GM12878 (cell line): ENCODE measurements at regions not wholly inside any gene's neighbourhood (a gene's known extent, or its start where the extent isn't known, plus 50 kb on each side); places are given as distances from the start of the nearest gene placed in this dataset.

Experiments
- ATAC-seq: fragments of 200-7000 bp; cut with Tn5 transposase; 3 replicates; pipeline ENCODE4 v1.9.1; 2020; ENCODE audit warnings: mild to moderate bottlenecking, moderate library complexity
- BruUV-seq: library from RNA; stranded (reverse); fragments of 400-500 nt; replicated peaks from 2 replicates; lab custom pipeline; 2021; lab: Mats Ljungman, UMichigan
- CTCF ChIA-PET: fragments of 300-600 bp; sonication (Branson Sonifier 250); formaldehyde crosslinking; extraction: SDS; loops from one replicate; lab custom pipeline; 2021; ENCODE audit warnings: inconsistent platforms; lab: Yijun Ruan, JAX
- POLR2A ChIA-PET: fragments of 350-600 bp; formaldehyde crosslinking; extraction: SDS; loops from one replicate; lab custom pipeline; 2021; ENCODE audit warnings: inconsistent platforms; lab: Charles Lee
- RAD21 ChIA-PET: fragments of 300-600 bp; sonication (Branson Sonifier 250); formaldehyde crosslinking; loops from one replicate; lab custom pipeline; 2023; ENCODE audit warnings: antibody characterized with exemption; ENCODE audit not compliant: unreplicated experiment; lab: Charles Lee
- SMC1A ChIA-PET: fragments of 300-600 bp; sonication (Branson Sonifier 250); formaldehyde crosslinking; loops from one replicate; lab custom pipeline; 2023; ENCODE audit not compliant: unreplicated experiment, uncharacterized antibody; lab: Charles Lee
- DNase-seq: peaks from one replicate; pipeline ENCODE4 v3.0.0-alpha.2; 2011; ENCODE audit warnings: low read depth, low spot score
- FAIRE-seq: peaks from 3 replicates; lab custom pipeline; 2011; peaks lifted over from hg19 to GRCh38; lab: Jason Lieb, UNC
- H2AFZ ChIP-seq: 2 replicates; pipeline ENCODE4 v1.6.0; 2011; ENCODE audit warnings: low read depth, low read length, control low read depth; ENCODE audit not compliant: control insufficient read depth
- H3K27ac ChIP-seq: 2 replicates; pipeline ENCODE4 v1.5.1; 2011; ENCODE audit warnings: control low read depth; ENCODE audit not compliant: control insufficient read depth, insufficient read depth
- H3K27me3 ChIP-seq, 2 experiments: replicated peaks in 1 of 2; 2 replicates each; pipeline versions ENCODE4 v1.6.0 to v1.6.1; 2011; ENCODE audit warnings: low read length in 1 of 2; ENCODE audit not compliant: control insufficient read depth in 2 of 2, insufficient read depth in 2 of 2
- H3K36me3 ChIP-seq, 2 experiments: 2 replicates each; pipeline ENCODE4 v1.5.1; 2011; ENCODE audit warnings: low read length in 1 of 2; ENCODE audit not compliant: control insufficient read depth in 2 of 2, insufficient read depth in 2 of 2
- H3K4me1 ChIP-seq: 2 replicates; pipeline ENCODE4 v1.6.1; 2011; ENCODE audit warnings: mild to moderate bottlenecking, low read length, moderate library complexity, mixed read lengths; ENCODE audit not compliant: control insufficient read depth, insufficient read depth
- H3K4me2 ChIP-seq: 2 replicates; pipeline ENCODE4 v1.6.0; 2011; ENCODE audit warnings: control low read depth; ENCODE audit not compliant: control insufficient read depth, insufficient read depth
- H3K4me3 ChIP-seq: fragments of 200-600 bp; sonication (generic); 2 replicates; pipeline ENCODE4 v1.5.1; 2016
- H3K79me2 ChIP-seq: 2 replicates; pipeline ENCODE4 v1.6.0; 2011; ENCODE audit warnings: low read length; ENCODE audit not compliant: control insufficient read depth, insufficient read depth
- H3K9ac ChIP-seq: 2 replicates; pipeline ENCODE4 v1.8.0; 2011; ENCODE audit warnings: low read length, control low read depth, mixed read lengths; ENCODE audit not compliant: control insufficient read depth, insufficient read depth
- H3K9me3 ChIP-seq: replicated peaks from 3 replicates; pipeline ENCODE4 v1.5.1; 2011; ENCODE audit warnings: mild to moderate bottlenecking, low read length; ENCODE audit not compliant: control insufficient read depth, insufficient read depth
- H4K20me1 ChIP-seq: 2 replicates; pipeline ENCODE4 v1.6.0; 2011; ENCODE audit not compliant: control insufficient read depth, insufficient read depth
- ASH2L ChIP-seq: fragments of 300-600, 200-600 bp; sonication (generic); IDR thresholded peaks from 2 replicates; pipeline ENCODE4 v1.6.1; 2017; ENCODE audit warnings: low read depth, mild to moderate bottlenecking, borderline replicate concordance
- CHD1 ChIP-seq: IDR thresholded peaks from 2 replicates; pipeline ENCODE4 v1.6.1; 2012; ENCODE audit warnings: low read depth, low read length, improper control_type of control experiment
- EED ChIP-seq: sonication (generic); IDR thresholded peaks from 2 replicates; pipeline ENCODE4 v1.6.1; 2016; ENCODE audit warnings: antibody characterized with exemption, low read depth
- MEF2B ChIP-seq: fragments of 450-650 bp; IDR thresholded peaks from 2 replicates; pipeline ENCODE4 v1.6.1; 2018; ENCODE audit warnings: mild to moderate bottlenecking, moderate library complexity; ENCODE audit not compliant: partially characterized antibody, poor library complexity, severe bottlenecking
- NFIC ChIP-seq: IDR thresholded peaks from 2 replicates; pipeline ENCODE4 v1.6.1; 2012; ENCODE audit warnings: low read depth, mild to moderate bottlenecking, inconsistent platforms, low read length, moderate library complexity
- NFYB ChIP-seq: IDR thresholded peaks from 2 replicates; pipeline ENCODE4 v1.6.1; 2011; ENCODE audit warnings: low read depth, mild to moderate bottlenecking, low read length, improper control_type of control experiment, moderate library complexity; ENCODE audit not compliant: insufficient read depth
- NR2C2 ChIP-seq: IDR thresholded peaks from 2 replicates; pipeline ENCODE4 v1.6.1; 2011; ENCODE audit warnings: borderline replicate concordance, low read depth; ENCODE audit not compliant: control insufficient read depth, insufficient read length
- NRF1 ChIP-seq: conservative IDR thresholded peaks from 2 replicates; pipeline ENCODE4 v1.6.1; 2011; ENCODE audit warnings: mild to moderate bottlenecking, low read depth, low read length, improper control_type of control experiment
- PAX8 ChIP-seq: fragments of 450-650 bp; IDR thresholded peaks from 2 replicates; pipeline ENCODE4 v1.6.1; 2017; ENCODE audit warnings: mild to moderate bottlenecking, moderate library complexity
- RUNX3 ChIP-seq: IDR thresholded peaks from 2 replicates; pipeline ENCODE4 v1.6.1; 2012; ENCODE audit warnings: low read length, inconsistent platforms
- SP1 ChIP-seq: IDR thresholded peaks from one replicate; pipeline ENCODE4 v1.6.1; 2011; ENCODE audit warnings: low read depth, low read length
- SPI1 ChIP-seq: IDR thresholded peaks from 2 replicates; pipeline ENCODE4 v1.6.1; 2011; ENCODE audit warnings: low read depth, mild to moderate bottlenecking, low read length, moderate library complexity, borderline replicate concordance; ENCODE audit not compliant: insufficient read depth
- SRF ChIP-seq, 2 experiments: IDR thresholded peaks; 2 replicates each; pipeline ENCODE4 v1.6.1; 2011; ENCODE audit warnings: low read depth in 2 of 2, low read length in 2 of 2, mild to moderate bottlenecking in 1 of 2, moderate library complexity in 1 of 2
- ZNF217 ChIP-seq: fragments of 450-650 bp; IDR thresholded peaks from 2 replicates; pipeline ENCODE4 v1.6.1; 2017; ENCODE audit warnings: antibody characterized with exemption, mild to moderate bottlenecking
- WGBS: methylation state at CpG from one replicate; pipeline ENCODE4 v1.1.6; 2016; ENCODE audit warnings: low lambda C conversion rate; ENCODE audit not compliant: insufficient replicate concordance, insufficient coverage; ENCODE audit errors: missing lambda C conversion rate; 5-methylcytosine and 5-hydroxymethylcytosine counted together
- in situ Hi-C: fragments of 300-500 bp; cut with MboI; formaldehyde crosslinking; loops from 9 replicates; pipeline ENCODE4 v1.14.3; 2018; ENCODE audit warnings: mixed read lengths
- intact Hi-C: fragments of 100-400 bp; cut with micrococcal nuclease; formaldehyde crosslinking; loops from one replicate; pipeline ENCODE4 v1.14.2; 2022; ENCODE audit not compliant: unreplicated experiment
- TF ChIP-seq, protein P1 (sequence below): fragments of 450-650 bp; formaldehyde crosslinking; IDR thresholded peaks from 2 replicates; pipeline ENCODE4 v1.4.0; 2022; ENCODE audit warnings: mild to moderate bottlenecking, moderate library complexity

- no TSS peak for BruUV-seq
- ATAC-seq (no peak), FAIRE-seq (no peak), DNase-seq (no peak)
- H3K27me3 ChIP-seq, result no peaks in the 10 kb centered on the region
- 82% methylated on average over 7 of the region's 7 CpGs for WGBS
- no peak overlapping the region for H3K4me2 ChIP-seq
- H3K9ac ChIP-seq, result no peak overlapping the region
- ChIA-PET RAD21 (interaction anchor here (0.6 kb wide), 1 partner anchor 683 kb away, joined by 3 read pairs; no protein-coding TSS in a partner anchor), SMC1A (interaction anchor here (0.7 to 0.9 kb wide), 2 partner anchors 12 to 15 kb away, joined by 3 read pairs; no protein-coding TSS in a partner anchor), CTCF (interaction anchor here (1.0 to 1.4 kb wide), 2 partner anchors 33 to 44 kb away, joined by 3 to 4 read pairs; no protein-coding TSS in a partner anchor), POLR2A (interaction anchor here (0.6 kb wide), 1 partner anchor 1633 kb away, joined by 3 read pairs; no protein-coding TSS in a partner anchor)
- H3K79me2 ChIP-seq, result no peaks in the 10 kb centered on the region
- H3K27ac ChIP-seq, result no peak overlapping the region
- peaks cover 2% of the 10 kb centered on the region for H3K9me3 ChIP-seq
- no peak for TF ChIP-seq NFYB
- no peak for TF ChIP-seq SPI1
- no peak for TF ChIP-seq CHD1
- no peak for TF ChIP-seq SP1
- TF ChIP-seq SRF (IDR thresholded peaks at IDR 0.05; ENCODE audit: low read depth in 2 of 2, low read length in 2 of 2), result no peak
- no peak for TF ChIP-seq PAX8
- no peak for TF ChIP-seq MEF2B
- no peak for TF ChIP-seq NRF1
- H2AFZ ChIP-seq, result no peak overlapping the region
- intact Hi-C loops, result no loop called here
- no peaks in the 10 kb centered on the region for H4K20me1 ChIP-seq
- no peak overlapping the region for H3K4me3 ChIP-seq
- in situ Hi-C loops, result no loop called here
- no peaks in the 10 kb centered on the region for H3K4me1 ChIP-seq
- H3K36me3 ChIP-seq, result no peaks in the 10 kb centered on the region
Measured at GRCh38 chr7:149708026-149708425, 65.4 kb downstream of the ZNF467 start.

- RAD21 ChIA-PET, result no interaction called here
- no peaks in the 10 kb centered on the region for H3K79me2 ChIP-seq
- H3K4me2 ChIP-seq, result no peak overlapping the region
- no peak overlapping the region for H2AFZ ChIP-seq
- DNase-seq (no peak), ATAC-seq (no peak), FAIRE-seq (no peak)
- WGBS, result 0% methylated on average over 1 of the region's 1 CpG
- no peaks in the 10 kb centered on the region for H3K4me1 ChIP-seq
- no peaks in the 10 kb centered on the region for H3K36me3 ChIP-seq
- no peaks in the 10 kb centered on the region for H4K20me1 ChIP-seq
- no TSS peak for BruUV-seq
- no peak overlapping the region for H3K4me3 ChIP-seq
- SMC1A ChIA-PET, result interaction anchor here (0.9 kb wide), 1 partner anchor 16 kb away, joined by 3 read pairs; no protein-coding TSS in a partner anchor
- H3K9ac ChIP-seq, result no peak overlapping the region
- in situ Hi-C loops, result no loop called here
- H3K27me3 ChIP-seq, result no peaks in the 10 kb centered on the region
- H3K27ac ChIP-seq, result no peak overlapping the region
- intact Hi-C loops, result no loop called here
- CTCF ChIA-PET, result interaction anchor here (1.0 to 1.4 kb wide), 2 partner anchors 33 to 44 kb away, joined by 3 to 4 read pairs; no protein-coding TSS in a partner anchor
- peaks cover 2% of the 10 kb centered on the region for H3K9me3 ChIP-seq
- POLR2A ChIA-PET, result no interaction called here
- TF ChIP-seq NFIC (no peak), ASH2L (no peak), RUNX3 (no peak), NR2C2 (no peak), EED (no peak), CHD1 (no peak), ZNF217 (no peak)
- TF ChIP-seq, protein P1, sequence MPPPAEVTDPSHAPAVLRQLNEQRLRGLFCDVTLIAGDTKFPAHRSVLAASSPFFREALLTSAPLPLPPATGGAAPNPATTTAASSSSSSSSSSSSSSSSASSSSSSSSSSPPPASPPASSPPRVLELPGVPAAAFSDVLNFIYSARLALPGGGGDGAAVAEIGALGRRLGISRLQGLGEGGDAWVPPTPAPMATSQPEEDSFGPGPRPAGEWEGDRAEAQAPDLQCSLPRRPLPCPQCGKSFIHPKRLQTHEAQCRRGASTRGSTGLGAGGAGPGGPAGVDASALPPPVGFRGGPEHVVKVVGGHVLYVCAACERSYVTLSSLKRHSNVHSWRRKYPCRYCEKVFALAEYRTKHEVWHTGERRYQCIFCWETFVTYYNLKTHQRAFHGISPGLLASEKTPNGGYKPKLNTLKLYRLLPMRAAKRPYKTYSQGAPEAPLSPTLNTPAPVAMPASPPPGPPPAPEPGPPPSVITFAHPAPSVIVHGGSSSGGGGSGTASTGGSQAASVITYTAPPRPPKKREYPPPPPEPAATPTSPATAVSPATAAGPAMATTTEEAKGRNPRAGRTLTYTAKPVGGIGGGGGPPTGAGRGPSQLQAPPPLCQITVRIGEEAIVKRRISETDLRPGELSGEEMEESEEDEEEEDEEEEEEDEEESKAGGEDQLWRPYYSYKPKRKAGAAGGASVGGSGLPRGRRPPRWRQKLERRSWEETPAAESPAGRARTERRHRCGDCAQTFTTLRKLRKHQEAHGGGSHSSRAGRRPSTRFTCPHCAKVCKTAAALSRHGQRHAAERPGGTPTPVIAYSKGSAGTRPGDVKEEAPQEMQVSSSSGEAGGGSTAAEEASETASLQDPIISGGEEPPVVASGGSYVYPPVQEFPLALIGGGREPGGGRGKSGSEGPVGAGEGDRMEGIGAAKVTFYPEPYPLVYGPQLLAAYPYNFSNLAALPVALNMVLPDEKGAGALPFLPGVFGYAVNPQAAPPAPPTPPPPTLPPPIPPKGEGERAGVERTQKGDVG (CRISPR knock-in tag), result no peak
Measured at GRCh38 chr7:149707448-149707886, 65.9 kb downstream of the ZNF467 start.
